ENCODE measurements at regions not wholly inside any gene's neighbourhood (a gene's known extent, or its start where the extent isn't known, plus 50 kb on each side); places are given as distances from the start of the nearest gene placed in this dataset.

DNA sequence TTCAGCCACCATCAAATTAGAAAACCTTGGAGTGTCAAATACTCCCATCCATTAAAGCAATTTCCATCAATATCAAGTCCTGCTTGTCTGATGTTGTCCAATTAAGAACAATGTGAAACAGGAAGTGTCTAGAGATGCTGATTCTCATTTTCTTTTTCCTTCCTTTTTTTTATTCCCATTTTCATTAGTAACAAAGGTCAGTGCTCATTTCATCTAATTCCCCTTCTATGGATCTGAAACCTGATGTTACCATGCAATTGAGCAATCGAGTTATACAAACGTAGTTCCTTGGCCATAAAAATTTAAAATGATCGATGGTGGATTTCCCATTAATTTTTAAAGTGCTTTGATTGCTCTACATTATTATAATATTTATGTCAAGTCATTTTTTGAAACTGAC, 330.6 kb upstream of the ZC3H12C start (continued):
- TF ChIP-seq HOXA5 (CRISPR knock-in tag; IDR thresholded peaks at IDR 0.05) (no peak), ZBTB21 (CRISPR knock-in tag; IDR thresholded peaks at IDR 0.05) (no peak), SMAD1 (CRISPR knock-in tag; IDR thresholded peaks at IDR 0.05; ENCODE audit: borderline replicate concordance, low read depth) (no peak), ZNF660 (CRISPR knock-in tag; IDR thresholded peaks at IDR 0.05; ENCODE audit: borderline replicate concordance, low read depth) (no peak)
- TF ChIP-seq, protein P1, sequence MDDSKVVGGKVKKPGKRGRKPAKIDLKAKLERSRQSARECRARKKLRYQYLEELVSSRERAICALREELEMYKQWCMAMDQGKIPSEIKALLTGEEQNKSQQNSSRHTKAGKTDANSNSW (CRISPR knock-in tag; IDR thresholded peaks at IDR 0.05; ENCODE audit: borderline replicate concordance), result no peak
- TF ChIP-seq, protein P2, sequence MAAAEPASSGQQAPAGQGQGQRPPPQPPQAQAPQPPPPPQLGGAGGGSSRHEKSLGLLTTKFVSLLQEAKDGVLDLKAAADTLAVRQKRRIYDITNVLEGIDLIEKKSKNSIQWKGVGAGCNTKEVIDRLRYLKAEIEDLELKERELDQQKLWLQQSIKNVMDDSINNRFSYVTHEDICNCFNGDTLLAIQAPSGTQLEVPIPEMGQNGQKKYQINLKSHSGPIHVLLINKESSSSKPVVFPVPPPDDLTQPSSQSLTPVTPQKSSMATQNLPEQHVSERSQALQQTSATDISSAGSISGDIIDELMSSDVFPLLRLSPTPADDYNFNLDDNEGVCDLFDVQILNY (CRISPR knock-in tag; conservative IDR thresholded peaks at IDR 0.05), result no peak

DNA sequence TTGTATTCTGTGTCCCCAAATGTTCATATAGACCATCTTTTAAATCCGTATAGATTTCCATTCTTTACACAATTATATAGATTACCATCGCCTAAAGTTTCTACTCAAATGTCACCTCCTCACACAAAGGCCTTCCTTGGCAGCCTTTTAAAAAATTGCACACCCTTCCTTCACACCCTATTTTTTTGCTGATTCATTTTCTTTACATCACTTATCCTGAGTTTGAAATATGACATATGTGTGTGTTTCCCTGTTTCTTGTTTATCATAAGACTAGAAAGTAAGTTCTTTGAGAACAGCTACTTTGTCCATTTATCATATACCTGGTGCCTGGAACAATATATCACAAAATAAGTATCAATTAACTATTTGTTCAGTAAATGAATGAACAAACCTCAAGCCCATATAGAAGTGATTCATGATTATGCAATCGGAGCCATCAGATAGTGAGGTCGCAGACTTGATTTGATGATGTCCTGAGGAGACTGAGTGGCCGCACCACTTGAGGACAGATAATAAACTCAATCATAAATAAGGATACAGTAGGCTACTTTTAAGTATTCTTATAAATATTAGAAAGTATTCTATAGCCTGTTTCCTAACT, 327.4 kb upstream of the ZC3H12C start:
- POLR2A ChIA-PET, result no interaction called here
- WGBS (ENCODE audit: low lambda C conversion rate), result 13% methylated on average over 5 of the region's 5 CpGs
- TF ChIP-seq ZSCAN29 (CRISPR knock-in tag; conservative IDR thresholded peaks at IDR 0.05), result no peak
- TF ChIP-seq, protein P3, sequence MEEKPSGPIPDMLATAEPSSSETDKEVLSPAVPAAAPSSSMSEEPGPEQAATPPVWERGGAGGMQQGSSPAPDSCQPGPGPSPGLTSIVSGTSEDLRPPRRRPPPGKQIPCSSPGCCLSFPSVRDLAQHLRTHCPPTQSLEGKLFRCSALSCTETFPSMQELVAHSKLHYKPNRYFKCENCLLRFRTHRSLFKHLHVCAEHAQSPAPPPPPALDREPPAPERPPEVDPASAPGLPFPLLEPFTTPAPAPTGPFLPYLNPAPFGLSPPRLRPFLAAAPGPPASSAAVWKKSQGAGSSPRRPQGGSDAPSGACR (CRISPR knock-in tag; IDR thresholded peaks at IDR 0.05), result no peak
- TF ChIP-seq, protein P4, sequence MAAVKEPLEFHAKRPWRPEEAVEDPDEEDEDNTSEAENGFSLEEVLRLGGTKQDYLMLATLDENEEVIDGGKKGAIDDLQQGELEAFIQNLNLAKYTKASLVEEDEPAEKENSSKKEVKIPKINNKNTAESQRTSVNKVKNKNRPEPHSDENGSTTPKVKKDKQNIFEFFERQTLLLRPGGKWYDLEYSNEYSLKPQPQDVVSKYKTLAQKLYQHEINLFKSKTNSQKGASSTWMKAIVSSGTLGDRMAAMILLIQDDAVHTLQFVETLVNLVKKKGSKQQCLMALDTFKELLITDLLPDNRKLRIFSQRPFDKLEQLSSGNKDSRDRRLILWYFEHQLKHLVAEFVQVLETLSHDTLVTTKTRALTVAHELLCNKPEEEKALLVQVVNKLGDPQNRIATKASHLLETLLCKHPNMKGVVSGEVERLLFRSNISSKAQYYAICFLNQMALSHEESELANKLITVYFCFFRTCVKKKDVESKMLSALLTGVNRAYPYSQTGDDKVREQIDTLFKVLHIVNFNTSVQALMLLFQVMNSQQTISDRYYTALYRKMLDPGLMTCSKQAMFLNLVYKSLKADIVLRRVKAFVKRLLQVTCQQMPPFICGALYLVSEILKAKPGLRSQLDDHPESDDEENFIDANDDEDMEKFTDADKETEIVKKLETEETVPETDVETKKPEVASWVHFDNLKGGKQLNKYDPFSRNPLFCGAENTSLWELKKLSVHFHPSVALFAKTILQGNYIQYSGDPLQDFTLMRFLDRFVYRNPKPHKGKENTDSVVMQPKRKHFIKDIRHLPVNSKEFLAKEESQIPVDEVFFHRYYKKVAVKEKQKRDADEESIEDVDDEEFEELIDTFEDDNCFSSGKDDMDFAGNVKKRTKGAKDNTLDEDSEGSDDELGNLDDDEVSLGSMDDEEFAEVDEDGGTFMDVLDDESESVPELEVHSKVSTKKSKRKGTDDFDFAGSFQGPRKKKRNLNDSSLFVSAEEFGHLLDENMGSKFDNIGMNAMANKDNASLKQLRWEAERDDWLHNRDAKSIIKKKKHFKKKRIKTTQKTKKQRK (IDR thresholded peaks at IDR 0.05; ENCODE audit: low read length), result no peak
- TF ChIP-seq ZNF709 (CRISPR knock-in tag; IDR thresholded peaks at IDR 0.05), result no peak
- 0 out of 2 replicates have a peak, but pooled peaks have one; percentile 20 for TF ChIP-seq CEBPB (IDR thresholded peaks at IDR 0.05; ENCODE audit: borderline replicate concordance, low read depth, low read length)
- TF ChIP-seq ZMYM2 (CRISPR knock-in tag; IDR thresholded peaks at IDR 0.05), result no peak
- Histone ChIP-seq H3K36me3 (replicated peaks in 1 of 2; ENCODE audit: control insufficient read depth in 1 of 2, insufficient read depth in 2 of 2, low read length in 2 of 2) (no peaks in the 10 kb centered on the region), H3K4me1 (ENCODE audit: insufficient read depth, low read length) (no peaks in the 10 kb centered on the region), H3K9ac (ENCODE audit: insufficient read depth, low read depth, low read length) (no peak overlapping the region), H3K27me3 (ENCODE audit: control insufficient read depth in 1 of 2, insufficient read depth in 2 of 2, low read length in 2 of 2) (no peaks in the 10 kb centered on the region), H3K9me3 (ENCODE audit: low read length) (no peaks in the 10 kb centered on the region), H3K4me2 (ENCODE audit: low read depth, low read length) (no peak overlapping the region), H4K20me1 (ENCODE audit: insufficient read depth, low read length) (no peaks in the 10 kb centered on the region), H3K4me3 (replicated peaks in 1 of 3; ENCODE audit: insufficient read depth in 1 of 3, low read depth in 2 of 3, low read length in 3 of 3) (no peak overlapping the region), H3K27ac (ENCODE audit: extremely low read length, insufficient read depth, low read length) (no peak overlapping the region), H2AFZ (ENCODE audit: low read length) (no peak overlapping the region), H3K79me2 (ENCODE audit: insufficient read depth, low read length) (no peaks in the 10 kb centered on the region)
- no TSS peak for BruUV-seq (replicated peaks)
- ATAC-seq (no peak), DNase-seq (ENCODE audit: low spot score) (no peak), FAIRE-seq (no peak)
- intact Hi-C loops (cut with micrococcal nuclease; ENCODE audit: unreplicated experiment), result no loop called here
- in situ Hi-C loops (cut with HindIII; ENCODE audit: extremely low pct_ligation_motif_present, low pct_unique_long_range_greater_than_20kb), result no loop called here
- CTCF ChIA-PET (ENCODE audit: low intra/inter-chr PET ratio, low total read pairs), result no interaction called here

Measured in HepG2 (cell line).